OCI-LY3 (cell line): ENCODE measurements at regions not wholly inside any gene's neighbourhood (a gene's known extent, or its start where the extent isn't known, plus 50 kb on each side); places are given as distances from the start of the nearest gene placed in this dataset.

Experiments
- CTCF ChIP-seq: fragments of 200-600, 300-600 bp; sonication (generic); IDR thresholded peaks from 2 replicates; pipeline ENCODE4 v1.5.1; 2014; ENCODE audit warnings: antibody characterized with exemption, low read length, low read depth
- EZH2phosphoT487 ChIP-seq: fragments of 200-600 bp; shearing (Covaris generic); IDR thresholded peaks from 2 replicates; pipeline ENCODE4 v1.6.1; 2018; ENCODE audit warnings: antibody characterized with exemption, mixed run types, low read depth

- no peak for TF ChIP-seq CTCF
- no peak for TF ChIP-seq EZH2phosphoT487
These were observed 268.0 kb downstream of the KCNC2 start for GRCh38 chr12:74941670-74942069.
